B cell (primary cell): ENCODE measurements at regions not wholly inside any gene's neighbourhood (a gene's known extent, or its start where the extent isn't known, plus 50 kb on each side); places are given as distances from the start of the nearest gene placed in this dataset.

Source experiments
- ATAC-seq: fragments of 200-7000 bp; cut with Tn5 transposase; one replicate; pipeline ENCODE4 v1.10.0; 2021; ENCODE audit warnings: low read depth, mild to moderate bottlenecking, moderate number of reproducible peaks, moderate library complexity
- CTCF ChIA-PET: fragments of 350-600 bp; sonication (Branson Sonifier 250); formaldehyde crosslinking; loops from one replicate; lab custom pipeline; 2021; ENCODE audit warnings: antibody characterized with exemption, inconsistent platforms; lab: Charles Lee
- POLR2A ChIA-PET: fragments of 350-600 bp; sonication (Branson Sonifier 250); formaldehyde crosslinking; loops from one replicate; lab custom pipeline; 2021; ENCODE audit warnings: antibody characterized with exemption; lab: Charles Lee
- DNase-seq: peaks from one replicate; pipeline ENCODE4 v3.0.0; 2013
- H2AFZ ChIP-seq: 2 replicates; pipeline ENCODE4 v1.6.1; 2012; ENCODE audit warnings: mild to moderate bottlenecking, low read depth, low read length; ENCODE audit not compliant: insufficient read depth, poor library complexity, severe bottlenecking
- H3K27ac ChIP-seq, 2 donors: 1 replicate in 1 of 2; 2 replicates in 1 of 2; pipeline ENCODE4 v1.5.1; 2012 to 2013; ENCODE audit warnings: low read length in 2 of 2, mild to moderate bottlenecking in 2 of 2, moderate library complexity in 1 of 2
- H3K27me3 ChIP-seq, 4 experiments: fragments of 200-600 bp in 1 of 4; sonication (generic) in 1 of 4; replicated peaks in 1 of 4; 1 replicate in 2 of 4; 2 replicates in 2 of 4; pipeline versions ENCODE4 v1.6.1 to v1.7.0; 2013 to 2016; ENCODE audit warnings: low read length in 3 of 4, mild to moderate bottlenecking in 2 of 4, mixed read lengths in 1 of 4, moderate library complexity in 1 of 4; ENCODE audit not compliant: insufficient read depth in 4 of 4, control insufficient read depth in 3 of 4; ENCODE audit errors: control extremely low read depth in 1 of 4
- H3K36me3 ChIP-seq, 2 experiments: replicated peaks in 1 of 2; 1 replicate in 1 of 2; 2 replicates in 1 of 2; pipeline versions ENCODE4 v1.6.1 to v1.7.1; 2013; ENCODE audit warnings: low read length in 1 of 2; ENCODE audit not compliant: insufficient read depth in 2 of 2, control insufficient read depth in 1 of 2; ENCODE audit errors: control extremely low read depth in 1 of 2, extremely low read depth in 1 of 2
- H3K4me1 ChIP-seq, 2 donors: fragments of 200-600 bp in 1 of 2; sonication (generic) in 1 of 2; 1 replicate in 1 of 2; 2 replicates in 1 of 2; pipeline versions ENCODE4 v1.5.1 to v1.6.1; 2013 to 2017; ENCODE audit warnings: low read length in 2 of 2; ENCODE audit not compliant: control insufficient read depth in 2 of 2, insufficient read depth in 2 of 2
- H3K4me2 ChIP-seq: replicated peaks from 2 replicates; pipeline ENCODE3; 2012; ENCODE audit warnings: mild to moderate bottlenecking, low read depth, low read length; ENCODE audit not compliant: poor library complexity, severe bottlenecking
- H3K4me3 ChIP-seq, 5 experiments: fragments of 200-600 bp in 1 of 5; sonication (generic) in 1 of 5; 1 replicate in 3 of 5; 2 replicates in 2 of 5; pipeline versions ENCODE4 v1.5.1 to v1.7.0; 2011 to 2016; ENCODE audit warnings: low read length in 4 of 5, mild to moderate bottlenecking in 4 of 5, low read depth in 2 of 5, control low read depth in 1 of 5, moderate library complexity in 1 of 5; ENCODE audit not compliant: insufficient read depth in 1 of 5; ENCODE audit errors: control extremely low read depth in 1 of 5, extremely low read depth in 1 of 5
- H3K79me2 ChIP-seq: fragments of 200-600 bp; sonication (generic); one replicate; pipeline ENCODE4 v1.6.0; 2016; ENCODE audit warnings: low read length; ENCODE audit not compliant: control insufficient read depth, insufficient read depth
- H3K9ac ChIP-seq: fragments of 200-600 bp; sonication (generic); 2 replicates; pipeline ENCODE4 v1.6.1; 2017; ENCODE audit warnings: mild to moderate bottlenecking, low read length, moderate library complexity
- H3K9me3 ChIP-seq, 3 donors: one replicate each; pipeline versions ENCODE4 v1.6.1 to v1.7.1; 2013; ENCODE audit warnings: low read length in 2 of 3; ENCODE audit not compliant: control insufficient read depth in 2 of 3, insufficient read depth in 1 of 3; ENCODE audit errors: control extremely low read depth in 1 of 3
- H4K20me1 ChIP-seq: 2 replicates; pipeline ENCODE4 v1.6.0; 2012; ENCODE audit warnings: mild to moderate bottlenecking, low read length; ENCODE audit not compliant: insufficient read depth, control insufficient read depth, poor library complexity, severe bottlenecking
- H3K27ac Mint-ChIP-seq: one replicate; pipeline ENCODE4 v1.8.0; 2021; ENCODE audit warnings: mixed read lengths
- H3K27me3 Mint-ChIP-seq: one replicate; pipeline ENCODE4 v1.8.0; 2021; ENCODE audit warnings: mixed read lengths
- H3K4me1 Mint-ChIP-seq: one replicate; pipeline ENCODE4 v1.8.0; 2021; ENCODE audit warnings: mixed read lengths
- H3K4me3 Mint-ChIP-seq: one replicate; pipeline ENCODE4 v1.8.0; 2021; ENCODE audit warnings: mixed read lengths
- H3K9me3 Mint-ChIP-seq: one replicate; pipeline ENCODE4 v1.8.0; 2022; ENCODE audit warnings: mixed read lengths; ENCODE audit not compliant: insufficient read depth
- EZH2 ChIP-seq: IDR thresholded peaks from 2 replicates; pipeline ENCODE4 v1.6.1; 2012; ENCODE audit warnings: borderline replicate concordance, low read depth, mild to moderate bottlenecking, moderate library complexity, low read length; ENCODE audit not compliant: insufficient read depth, poor library complexity, severe bottlenecking
- WGBS: methylation state at CpG from one replicate; pipeline ENCODE4 v1.1.5; 2013; ENCODE audit warnings: missing lambda C conversion rate; ENCODE audit not compliant: insufficient coverage; 5-methylcytosine and 5-hydroxymethylcytosine counted together
- intact Hi-C: fragments of 100-400 bp; cut with micrococcal nuclease; formaldehyde crosslinking; loops from one replicate; pipeline ENCODE4 v1.10.0; 2022
- TF ChIP-seq, protein P1 (sequence below): fragments of 200-600 bp; IDR thresholded peaks from one replicate; pipeline ENCODE4 v1.8.0; 2022; ENCODE audit warnings: antibody characterized with exemption, mild to moderate bottlenecking

DNA sequence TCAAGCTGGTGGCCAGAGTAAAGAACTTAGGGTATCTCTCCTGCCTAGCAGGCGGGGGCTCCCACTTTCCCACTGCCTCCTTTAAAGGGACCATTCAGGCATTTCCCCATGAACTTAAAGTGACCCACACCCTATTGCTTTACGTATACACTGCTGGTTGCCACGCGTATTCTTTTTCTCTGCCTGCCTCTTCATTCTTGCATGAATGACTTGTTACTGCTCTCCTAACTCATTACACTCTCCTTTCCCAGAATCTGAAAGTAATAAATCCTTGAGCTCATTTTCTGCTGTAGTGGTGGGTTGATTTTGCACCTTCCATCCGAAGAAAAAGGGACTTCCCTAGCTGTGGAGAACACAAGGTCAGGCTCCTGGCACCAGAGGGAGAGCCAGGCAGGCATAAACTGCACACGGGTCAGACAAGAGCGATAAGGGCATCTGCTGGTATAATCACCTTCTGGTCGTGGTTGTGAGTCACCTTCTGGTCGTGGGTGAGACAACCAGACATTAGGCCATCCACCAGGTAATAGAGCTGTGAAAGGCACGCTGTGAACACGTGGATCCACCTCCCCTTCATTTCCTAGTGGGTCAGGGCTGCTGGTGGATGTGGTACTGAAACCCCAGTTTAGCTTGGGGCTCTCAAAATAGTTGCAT lies 950.3 kb downstream of the SOCS6 start:
- 94% methylated on average over 4 of the region's 11 CpGs for WGBS
- DNase-seq: no peak
- H3K36me3 ChIP-seq: no peaks in the 10 kb centered on the region
- POLR2A ChIA-PET: no interaction called here
- no peak for ATAC-seq
- CTCF ChIA-PET: no interaction called here
- H3K9ac ChIP-seq: no peak overlapping the region
- no peak overlapping the region for H3K4me3 ChIP-seq
- intact Hi-C loops: loop anchor here (10.0 kb wide), 1 partner anchor 64 kb away; no protein-coding TSS in a partner anchor
- H3K79me2 ChIP-seq: no peaks in the 10 kb centered on the region
- H3K9me3 ChIP-seq: no peaks in the 10 kb centered on the region
- no peaks in the 10 kb centered on the region for H4K20me1 ChIP-seq
- H3K27me3 ChIP-seq: no peaks in the 10 kb centered on the region
- no peak overlapping the region for H3K4me2 ChIP-seq
- Mint-ChIP-seq H3K4me3 (no peak overlapping the region), H3K9me3 (peaks cover 3% of the 10 kb centered on the region), H3K4me1 (no peaks in the 10 kb centered on the region), H3K27me3 (no peaks in the 10 kb centered on the region), H3K27ac (no peak overlapping the region)
- TF ChIP-seq, protein P1, sequence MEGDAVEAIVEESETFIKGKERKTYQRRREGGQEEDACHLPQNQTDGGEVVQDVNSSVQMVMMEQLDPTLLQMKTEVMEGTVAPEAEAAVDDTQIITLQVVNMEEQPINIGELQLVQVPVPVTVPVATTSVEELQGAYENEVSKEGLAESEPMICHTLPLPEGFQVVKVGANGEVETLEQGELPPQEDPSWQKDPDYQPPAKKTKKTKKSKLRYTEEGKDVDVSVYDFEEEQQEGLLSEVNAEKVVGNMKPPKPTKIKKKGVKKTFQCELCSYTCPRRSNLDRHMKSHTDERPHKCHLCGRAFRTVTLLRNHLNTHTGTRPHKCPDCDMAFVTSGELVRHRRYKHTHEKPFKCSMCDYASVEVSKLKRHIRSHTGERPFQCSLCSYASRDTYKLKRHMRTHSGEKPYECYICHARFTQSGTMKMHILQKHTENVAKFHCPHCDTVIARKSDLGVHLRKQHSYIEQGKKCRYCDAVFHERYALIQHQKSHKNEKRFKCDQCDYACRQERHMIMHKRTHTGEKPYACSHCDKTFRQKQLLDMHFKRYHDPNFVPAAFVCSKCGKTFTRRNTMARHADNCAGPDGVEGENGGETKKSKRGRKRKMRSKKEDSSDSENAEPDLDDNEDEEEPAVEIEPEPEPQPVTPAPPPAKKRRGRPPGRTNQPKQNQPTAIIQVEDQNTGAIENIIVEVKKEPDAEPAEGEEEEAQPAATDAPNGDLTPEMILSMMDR: no peak
- TF ChIP-seq EZH2: no peak
- no peaks in the 10 kb centered on the region for H3K4me1 ChIP-seq
- no peak overlapping the region for H3K27ac ChIP-seq
- H2AFZ ChIP-seq: no peak overlapping the region

DNA sequence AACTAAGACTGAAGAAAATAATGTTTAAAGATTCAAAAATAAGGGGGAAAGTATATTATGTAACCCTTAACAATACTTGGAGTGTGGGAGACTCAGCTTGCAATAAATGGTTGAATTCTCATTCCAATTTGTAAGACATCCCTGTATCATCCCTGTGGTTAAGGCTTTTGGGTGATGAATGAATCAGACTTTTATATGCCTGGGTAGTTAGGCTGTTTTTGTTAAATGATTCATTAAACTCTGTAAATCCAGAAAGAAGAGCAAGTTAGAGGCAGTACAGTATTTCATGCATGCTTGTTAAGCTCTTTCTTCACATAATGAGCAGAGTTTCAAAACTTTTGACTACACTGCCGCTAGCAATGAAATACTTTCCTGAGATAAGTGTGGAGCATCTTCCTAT lies 948.8 kb downstream of the SOCS6 start:
- intact Hi-C loops: loop anchor here (10.0 kb wide), 1 partner anchor 63 kb away; no protein-coding TSS in a partner anchor
- Histone ChIP-seq H2AFZ (no peak overlapping the region), H3K4me1 (no peaks in the 10 kb centered on the region), H3K4me2 (no peak overlapping the region), H3K27ac (no peak overlapping the region), H3K4me3 (no peak overlapping the region), H3K79me2 (no peaks in the 10 kb centered on the region), H3K9me3 (no peaks in the 10 kb centered on the region), H3K36me3 (no peaks in the 10 kb centered on the region), H3K9ac (no peak overlapping the region), H4K20me1 (no peaks in the 10 kb centered on the region), H3K27me3 (no peaks in the 10 kb centered on the region)
- H3K4me1 Mint-ChIP-seq: no peaks in the 10 kb centered on the region
- DNase-seq (no peak), ATAC-seq (no peak)
- no peak overlapping the region for H3K27ac Mint-ChIP-seq
- ChIA-PET CTCF (no interaction called here), POLR2A (no interaction called here)
- WGBS: no CpG with 5 or more reads among the region's 1 CpG
- no peaks in the 10 kb centered on the region for H3K27me3 Mint-ChIP-seq
- peaks cover 3% of the 10 kb centered on the region for H3K9me3 Mint-ChIP-seq
- no peak overlapping the region for H3K4me3 Mint-ChIP-seq
- no peak for TF ChIP-seq EZH2
- TF ChIP-seq, protein P1: no peak
